HepG2 (cell line): ENCODE measurements at regions not wholly inside any gene's neighbourhood (a gene's known extent, or its start where the extent isn't known, plus 50 kb on each side); places are given as distances from the start of the nearest gene placed in this dataset.

ENCODE experiments used
- AKAP8 ChIP-seq: sonication (generic); formaldehyde crosslinking; IDR thresholded peaks from 2 replicates; pipeline ENCODE4 v1.5.1; 2020; ENCODE audit warnings: mild to moderate bottlenecking, missing genetic modification reagents
- DNMT3B ChIP-seq: conservative IDR thresholded peaks from 2 replicates; pipeline ENCODE4 v1.6.1; 2016; ENCODE audit warnings: missing biosample characterization, control low read depth
- GMEB2 ChIP-seq: IDR thresholded peaks from 2 replicates; pipeline ENCODE4 v1.6.1; 2016; ENCODE audit warnings: missing biosample characterization, missing genetic modification reagents, low read depth
- GTF3A ChIP-seq: sonication (generic); formaldehyde crosslinking; conservative IDR thresholded peaks from 2 replicates; pipeline ENCODE4 v1.4.0; 2020; ENCODE audit warnings: mild to moderate bottlenecking, missing genetic modification reagents
- MXD3 ChIP-seq: IDR thresholded peaks from 2 replicates; pipeline ENCODE4 v1.6.1; 2016; ENCODE audit warnings: mild to moderate bottlenecking, missing biosample characterization, missing genetic modification reagents
- NR2C2 ChIP-seq: sonication (generic); formaldehyde crosslinking; IDR thresholded peaks from 2 replicates; pipeline ENCODE4 v1.4.0; 2020; ENCODE audit warnings: missing genetic modification reagents, mild to moderate bottlenecking, moderate library complexity, borderline replicate concordance
- NR2F6 ChIP-seq, 2 experiments: IDR thresholded peaks; 2 replicates each; pipeline ENCODE4 v1.6.1; 2016; ENCODE audit warnings: antibody characterized with exemption in 1 of 2, mild to moderate bottlenecking in 1 of 2
- ZFP37 ChIP-seq: sonication (generic); formaldehyde crosslinking; IDR thresholded peaks from 2 replicates; pipeline ENCODE4 v1.4.0; 2020; ENCODE audit warnings: missing genetic modification reagents, borderline replicate concordance
- ZNF607 ChIP-seq: sonication (generic); formaldehyde crosslinking; IDR thresholded peaks from 2 replicates; pipeline ENCODE4 v1.5.1; 2020; ENCODE audit warnings: missing genetic modification reagents, mild to moderate bottlenecking, borderline replicate concordance
- ZNF780A ChIP-seq: sonication (generic); formaldehyde crosslinking; IDR thresholded peaks from 2 replicates; pipeline ENCODE4 v1.8.0; 2022; ENCODE audit warnings: mild to moderate bottlenecking, missing genetic modification reagents, moderate library complexity
- TF ChIP-seq, protein P1 (sequence below): sonication (generic); formaldehyde crosslinking; IDR thresholded peaks from 2 replicates; pipeline ENCODE4 v1.4.0; 2020; ENCODE audit warnings: mild to moderate bottlenecking, missing genetic modification reagents
- TF ChIP-seq, protein P2 (sequence below): sonication (generic); formaldehyde crosslinking; IDR thresholded peaks from 2 replicates; pipeline ENCODE4 v1.5.1; 2020; ENCODE audit warnings: mild to moderate bottlenecking, missing genetic modification reagents, borderline replicate concordance
- TF ChIP-seq, protein P3 (sequence below): sonication (generic); formaldehyde crosslinking; IDR thresholded peaks from 2 replicates; pipeline ENCODE4 v1.4.0; 2020; ENCODE audit warnings: missing genetic modification reagents; ENCODE audit errors: not compliant biosample characterization
- TF ChIP-seq, protein P4 (sequence below): sonication (generic); formaldehyde crosslinking; IDR thresholded peaks from 2 replicates; pipeline ENCODE4 v1.4.0; 2020; ENCODE audit warnings: missing genetic modification reagents, borderline replicate concordance

GRCh38 chr5:139733698-139734538 lies 61.7 kb upstream of the PSD2 start (continued):
- TF ChIP-seq, protein P1, sequence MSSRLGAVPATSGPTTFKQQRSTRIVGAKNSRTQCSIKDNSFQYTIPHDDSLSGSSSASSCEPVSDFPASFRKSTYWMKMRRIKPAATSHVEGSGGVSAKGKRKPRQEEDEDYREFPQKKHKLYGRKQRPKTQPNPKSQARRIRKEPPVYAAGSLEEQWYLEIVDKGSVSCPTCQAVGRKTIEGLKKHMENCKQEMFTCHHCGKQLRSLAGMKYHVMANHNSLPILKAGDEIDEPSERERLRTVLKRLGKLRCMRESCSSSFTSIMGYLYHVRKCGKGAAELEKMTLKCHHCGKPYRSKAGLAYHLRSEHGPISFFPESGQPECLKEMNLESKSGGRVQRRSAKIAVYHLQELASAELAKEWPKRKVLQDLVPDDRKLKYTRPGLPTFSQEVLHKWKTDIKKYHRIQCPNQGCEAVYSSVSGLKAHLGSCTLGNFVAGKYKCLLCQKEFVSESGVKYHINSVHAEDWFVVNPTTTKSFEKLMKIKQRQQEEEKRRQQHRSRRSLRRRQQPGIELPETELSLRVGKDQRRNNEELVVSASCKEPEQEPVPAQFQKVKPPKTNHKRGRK: no peak
- no peak; the same call in 1 of the 2 replicates for TF ChIP-seq DNMT3B (CRISPR knock-in tag)
- TF ChIP-seq, protein P2, sequence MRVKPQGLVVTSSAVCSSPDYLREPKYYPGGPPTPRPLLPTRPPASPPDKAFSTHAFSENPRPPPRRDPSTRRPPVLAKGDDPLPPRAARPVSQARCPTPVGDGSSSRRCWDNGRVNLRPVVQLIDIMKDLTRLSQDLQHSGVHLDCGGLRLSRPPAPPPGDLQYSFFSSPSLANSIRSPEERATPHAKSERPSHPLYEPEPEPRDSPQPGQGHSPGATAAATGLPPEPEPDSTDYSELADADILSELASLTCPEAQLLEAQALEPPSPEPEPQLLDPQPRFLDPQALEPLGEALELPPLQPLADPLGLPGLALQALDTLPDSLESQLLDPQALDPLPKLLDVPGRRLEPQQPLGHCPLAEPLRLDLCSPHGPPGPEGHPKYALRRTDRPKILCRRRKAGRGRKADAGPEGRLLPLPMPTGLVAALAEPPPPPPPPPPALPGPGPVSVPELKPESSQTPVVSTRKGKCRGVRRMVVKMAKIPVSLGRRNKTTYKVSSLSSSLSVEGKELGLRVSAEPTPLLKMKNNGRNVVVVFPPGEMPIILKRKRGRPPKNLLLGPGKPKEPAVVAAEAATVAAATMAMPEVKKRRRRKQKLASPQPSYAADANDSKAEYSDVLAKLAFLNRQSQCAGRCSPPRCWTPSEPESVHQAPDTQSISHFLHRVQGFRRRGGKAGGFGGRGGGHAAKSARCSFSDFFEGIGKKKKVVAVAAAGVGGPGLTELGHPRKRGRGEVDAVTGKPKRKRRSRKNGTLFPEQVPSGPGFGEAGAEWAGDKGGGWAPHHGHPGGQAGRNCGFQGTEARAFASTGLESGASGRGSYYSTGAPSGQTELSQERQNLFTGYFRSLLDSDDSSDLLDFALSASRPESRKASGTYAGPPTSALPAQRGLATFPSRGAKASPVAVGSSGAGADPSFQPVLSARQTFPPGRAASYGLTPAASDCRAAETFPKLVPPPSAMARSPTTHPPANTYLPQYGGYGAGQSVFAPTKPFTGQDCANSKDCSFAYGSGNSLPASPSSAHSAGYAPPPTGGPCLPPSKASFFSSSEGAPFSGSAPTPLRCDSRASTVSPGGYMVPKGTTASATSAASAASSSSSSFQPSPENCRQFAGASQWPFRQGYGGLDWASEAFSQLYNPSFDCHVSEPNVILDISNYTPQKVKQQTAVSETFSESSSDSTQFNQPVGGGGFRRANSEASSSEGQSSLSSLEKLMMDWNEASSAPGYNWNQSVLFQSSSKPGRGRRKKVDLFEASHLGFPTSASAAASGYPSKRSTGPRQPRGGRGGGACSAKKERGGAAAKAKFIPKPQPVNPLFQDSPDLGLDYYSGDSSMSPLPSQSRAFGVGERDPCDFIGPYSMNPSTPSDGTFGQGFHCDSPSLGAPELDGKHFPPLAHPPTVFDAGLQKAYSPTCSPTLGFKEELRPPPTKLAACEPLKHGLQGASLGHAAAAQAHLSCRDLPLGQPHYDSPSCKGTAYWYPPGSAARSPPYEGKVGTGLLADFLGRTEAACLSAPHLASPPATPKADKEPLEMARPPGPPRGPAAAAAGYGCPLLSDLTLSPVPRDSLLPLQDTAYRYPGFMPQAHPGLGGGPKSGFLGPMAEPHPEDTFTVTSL (CRISPR knock-in tag): no peak; the same call in 1 of the 2 replicates
- peak; percentile 72; the same call in 1 of the 2 replicates for TF ChIP-seq NR2F6 (IDR thresholded peaks at IDR 0.05)
- peak; percentile 85 for TF ChIP-seq NR2F6 (CRISPR knock-in tag; IDR thresholded peaks at IDR 0.05)
- TF ChIP-seq, protein P3, sequence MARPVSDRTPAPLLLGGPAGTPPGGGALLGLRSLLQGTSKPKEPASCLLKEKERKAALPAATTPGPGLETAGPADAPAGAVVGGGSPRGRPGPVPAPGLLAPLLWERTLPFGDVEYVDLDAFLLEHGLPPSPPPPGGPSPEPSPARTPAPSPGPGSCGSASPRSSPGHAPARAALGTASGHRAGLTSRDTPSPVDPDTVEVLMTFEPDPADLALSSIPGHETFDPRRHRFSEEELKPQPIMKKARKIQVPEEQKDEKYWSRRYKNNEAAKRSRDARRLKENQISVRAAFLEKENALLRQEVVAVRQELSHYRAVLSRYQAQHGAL (CRISPR knock-in tag): peak; percentile 25
- no peak for TF ChIP-seq GTF3A (CRISPR knock-in tag)
- 0 out of 2 replicates have a peak, but pooled peaks have one; percentile 24 for TF ChIP-seq MXD3 (CRISPR knock-in tag)
- TF ChIP-seq, protein P4, sequence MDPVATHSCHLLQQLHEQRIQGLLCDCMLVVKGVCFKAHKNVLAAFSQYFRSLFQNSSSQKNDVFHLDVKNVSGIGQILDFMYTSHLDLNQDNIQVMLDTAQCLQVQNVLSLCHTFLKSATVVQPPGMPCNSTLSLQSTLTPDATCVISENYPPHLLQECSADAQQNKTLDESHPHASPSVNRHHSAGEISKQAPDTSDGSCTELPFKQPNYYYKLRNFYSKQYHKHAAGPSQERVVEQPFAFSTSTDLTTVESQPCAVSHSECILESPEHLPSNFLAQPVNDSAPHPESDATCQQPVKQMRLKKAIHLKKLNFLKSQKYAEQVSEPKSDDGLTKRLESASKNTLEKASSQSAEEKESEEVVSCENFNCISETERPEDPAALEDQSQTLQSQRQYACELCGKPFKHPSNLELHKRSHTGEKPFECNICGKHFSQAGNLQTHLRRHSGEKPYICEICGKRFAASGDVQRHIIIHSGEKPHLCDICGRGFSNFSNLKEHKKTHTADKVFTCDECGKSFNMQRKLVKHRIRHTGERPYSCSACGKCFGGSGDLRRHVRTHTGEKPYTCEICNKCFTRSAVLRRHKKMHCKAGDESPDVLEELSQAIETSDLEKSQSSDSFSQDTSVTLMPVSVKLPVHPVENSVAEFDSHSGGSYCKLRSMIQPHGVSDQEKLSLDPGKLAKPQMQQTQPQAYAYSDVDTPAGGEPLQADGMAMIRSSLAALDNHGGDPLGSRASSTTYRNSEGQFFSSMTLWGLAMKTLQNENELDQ: no peak
- peak; percentile 93 for TF ChIP-seq ZNF607 (CRISPR knock-in tag)
- TF ChIP-seq ZFP37: no peak; the same call in 1 of the 2 replicates
- peak; percentile 74; the same call in 1 of the 2 replicates for TF ChIP-seq NR2C2 (CRISPR knock-in tag)
- no peak for TF ChIP-seq ZNF780A (CRISPR knock-in tag)
- TF ChIP-seq AKAP8 (CRISPR knock-in tag): no peak
- TF ChIP-seq GMEB2: no peak
